Epithelial cell of esophagus (primary cell): ENCODE measurements at regions not wholly inside any gene's neighbourhood (a gene's known extent, or its start where the extent isn't known, plus 50 kb on each side); places are given as distances from the start of the nearest gene placed in this dataset.

Experiments used
- DNase-seq: peaks from one replicate; pipeline ENCODE4 v3.0.0; 2010; ENCODE audit warnings: low read depth
- H3K4me3 ChIP-seq: 2 replicates; pipeline ENCODE4 v1.5.1; 2011; ENCODE audit warnings: mild to moderate bottlenecking, low read length, control low read depth
- CTCF ChIP-seq: IDR thresholded peaks from 2 replicates; pipeline ENCODE4 v1.5.1; 2011; ENCODE audit warnings: low read depth, mild to moderate bottlenecking, low read length, control low read depth, inconsistent platforms; ENCODE audit not compliant: insufficient read depth; ENCODE audit errors: missing control alignments

GRCh38 chr2:47687856-47688255, 95.1 kb upstream of the MSH6 start:
- no peak overlapping the region for H3K4me3 ChIP-seq
- TF ChIP-seq CTCF = no peak
- no peak for DNase-seq

GRCh38 chr2:47686018-47686417, 96.9 kb upstream of the MSH6 start:
- no peak for DNase-seq
- no peak for TF ChIP-seq CTCF
- no peak overlapping the region for H3K4me3 ChIP-seq

- no peak for TF ChIP-seq CTCF
- no peak for DNase-seq
- no peak overlapping the region for H3K4me3 ChIP-seq
Observed at GRCh38 chr2:47682216-47682749, 100.7 kb upstream of the MSH6 start.

- no peak overlapping the region for H3K4me3 ChIP-seq
- DNase-seq = no peak
Observed at GRCh38 chr2:47676261-47676926, 105.6 kb upstream of the KCNK12 start.

GRCh38 chr2:47675196-47675825, 104.5 kb upstream of the KCNK12 start:
- no peak for DNase-seq
- H3K4me3 ChIP-seq = no peak overlapping the region
- no peak for TF ChIP-seq CTCF

More at GRCh38 chr2:47676261-47676926, 105.6 kb upstream of the KCNK12 start:
- TF ChIP-seq CTCF = no peak

GRCh38 chr2:47666332-47666731, 95.5 kb upstream of the KCNK12 start:
- no peak overlapping the region for H3K4me3 ChIP-seq
- TF ChIP-seq CTCF = no peak
- no peak for DNase-seq
